ENCODE measurements at regions not wholly inside any gene's neighbourhood (a gene's known extent, or its start where the extent isn't known, plus 50 kb on each side); places are given as distances from the start of the nearest gene placed in this dataset.

GRCh38 chr9:7245976-7246580 lies 488.3 kb downstream of the KDM4C start:
- no peaks in the 10 kb centered on the region for H3K36me3 ChIP-seq (replicated peaks; ENCODE audit: low read depth, low read length)
- H3K9ac ChIP-seq (ENCODE audit: low read length), result no peak overlapping the region
- H3K79me2 ChIP-seq (ENCODE audit: low read length), result no peaks in the 10 kb centered on the region
- H3K4me1 ChIP-seq (ENCODE audit: low read length), result no peaks in the 10 kb centered on the region
- H3K9me3 ChIP-seq (ENCODE audit: insufficient read depth, low read length), result no peaks in the 10 kb centered on the region
- H3K27me3 ChIP-seq (ENCODE audit: low read depth, low read length), result peaks cover 3% of the 10 kb centered on the region; the same call in 1 of the 2 replicates
- TF ChIP-seq CTCF (IDR thresholded peaks at IDR 0.05; ENCODE audit: low read depth, low read length) (no peak), EZH2phosphoT487 (IDR thresholded peaks at IDR 0.05; ENCODE audit: low read depth) (no peak)
- H3K4me2 ChIP-seq (ENCODE audit: low read length), result no peak overlapping the region
- H2AFZ ChIP-seq (ENCODE audit: low read depth, low read length), result no peak overlapping the region
- no peak overlapping the region for H3K4me3 ChIP-seq (ENCODE audit: low read length)
- no peak overlapping the region for H3K27ac ChIP-seq (ENCODE audit: low read length)
- H4K20me1 ChIP-seq (ENCODE audit: insufficient read depth, low read length), result no peaks in the 10 kb centered on the region

- no peaks in the 10 kb centered on the region for H4K20me1 ChIP-seq (ENCODE audit: insufficient read depth, low read length)
- H3K9ac ChIP-seq (ENCODE audit: low read length), result no peak overlapping the region
- no peaks in the 10 kb centered on the region for H3K27me3 ChIP-seq (ENCODE audit: low read depth, low read length)
- H3K79me2 ChIP-seq (ENCODE audit: low read length), result no peaks in the 10 kb centered on the region
- no peak overlapping the region for H3K4me2 ChIP-seq (ENCODE audit: low read length)
- H3K27ac ChIP-seq (ENCODE audit: low read length), result no peak overlapping the region
- no peak overlapping the region for H3K4me3 ChIP-seq (ENCODE audit: low read length)
- no peak for TF ChIP-seq EZH2phosphoT487 (IDR thresholded peaks at IDR 0.05; ENCODE audit: low read depth)
- no peak for TF ChIP-seq CTCF (IDR thresholded peaks at IDR 0.05; ENCODE audit: low read depth, low read length)
- H2AFZ ChIP-seq (ENCODE audit: low read depth, low read length), result no peak overlapping the region
- no peaks in the 10 kb centered on the region for H3K36me3 ChIP-seq (replicated peaks; ENCODE audit: low read depth, low read length)
- H3K9me3 ChIP-seq (ENCODE audit: insufficient read depth, low read length), result no peaks in the 10 kb centered on the region
- no peaks in the 10 kb centered on the region for H3K4me1 ChIP-seq (ENCODE audit: low read length)
Observed at GRCh38 chr9:7243838-7244237, 486.1 kb downstream of the KDM4C start.

GRCh38 chr9:7242126-7242525 lies 484.4 kb downstream of the KDM4C start:
- Histone ChIP-seq H3K4me1 (ENCODE audit: low read length) (no peaks in the 10 kb centered on the region), H3K9ac (ENCODE audit: low read length) (no peak overlapping the region), H3K27me3 (ENCODE audit: low read depth, low read length) (no peaks in the 10 kb centered on the region), H3K4me2 (ENCODE audit: low read length) (no peak overlapping the region), H3K27ac (ENCODE audit: low read length) (no peak overlapping the region), H3K36me3 (replicated peaks; ENCODE audit: low read depth, low read length) (no peaks in the 10 kb centered on the region), H3K9me3 (ENCODE audit: insufficient read depth, low read length) (no peaks in the 10 kb centered on the region), H4K20me1 (ENCODE audit: insufficient read depth, low read length) (no peaks in the 10 kb centered on the region), H3K79me2 (ENCODE audit: low read length) (no peaks in the 10 kb centered on the region), H3K4me3 (ENCODE audit: low read length) (no peak overlapping the region), H2AFZ (ENCODE audit: low read depth, low read length) (no peak overlapping the region)
- TF ChIP-seq EZH2phosphoT487 (IDR thresholded peaks at IDR 0.05; ENCODE audit: low read depth) (no peak), CTCF (IDR thresholded peaks at IDR 0.05; ENCODE audit: low read depth, low read length) (no peak)

GRCh38 chr9:7241694-7242093 lies 483.9 kb downstream of the KDM4C start:
- no peak for TF ChIP-seq EZH2phosphoT487 (IDR thresholded peaks at IDR 0.05; ENCODE audit: low read depth)
- TF ChIP-seq CTCF (IDR thresholded peaks at IDR 0.05; ENCODE audit: low read depth, low read length), result no peak
- no peaks in the 10 kb centered on the region for H3K36me3 ChIP-seq (replicated peaks; ENCODE audit: low read depth, low read length)
- no peak overlapping the region for H3K27ac ChIP-seq (ENCODE audit: low read length)
- H3K4me3 ChIP-seq (ENCODE audit: low read length), result no peak overlapping the region
- H3K79me2 ChIP-seq (ENCODE audit: low read length), result no peaks in the 10 kb centered on the region
- no peak overlapping the region for H2AFZ ChIP-seq (ENCODE audit: low read depth, low read length)
- no peaks in the 10 kb centered on the region for H3K4me1 ChIP-seq (ENCODE audit: low read length)
- H4K20me1 ChIP-seq (ENCODE audit: insufficient read depth, low read length), result no peaks in the 10 kb centered on the region
- H3K4me2 ChIP-seq (ENCODE audit: low read length), result no peak overlapping the region
- no peaks in the 10 kb centered on the region for H3K9me3 ChIP-seq (ENCODE audit: insufficient read depth, low read length)
- no peak overlapping the region for H3K9ac ChIP-seq (ENCODE audit: low read length)
- H3K27me3 ChIP-seq (ENCODE audit: low read depth, low read length), result no peaks in the 10 kb centered on the region

All from OCI-LY3 (cell line).